Activated T-helper 2 cell treated with anti-CD3 and anti-CD28 coated beads, Interferon-gamma antibody, Interleukin-2, Interleukin-4, amounts not matched to agents 10 μg/mL and 5 μg/mL and 100 μg/mL, durations not matched to agents 14 hours and 24 hours and 36 hours (primary cell): ENCODE measurements at regions not wholly inside any gene's neighbourhood (a gene's known extent, or its start where the extent isn't known, plus 50 kb on each side); places are given as distances from the start of the nearest gene placed in this dataset.
"Not testable (repeated sequence)": the region's sequence is repeated elsewhere in the genome, so short reads cannot be mapped to it uniquely, and the experiment has no call there.

ENCODE experiments used
- DNase-seq: peaks from one replicate; pipeline ENCODE4 v3.0.0; 2021; ENCODE audit warnings: low spot score
- H3K27ac Mint-ChIP-seq: one replicate; pipeline ENCODE4 v1.8.0; 2021; ENCODE audit warnings: mixed read lengths
- H3K27me3 Mint-ChIP-seq: one replicate; pipeline ENCODE4 v1.8.0; 2021; ENCODE audit warnings: low read depth, mixed read lengths
- H3K36me3 Mint-ChIP-seq: one replicate; pipeline ENCODE4 v1.8.0; 2021; ENCODE audit warnings: low read depth, mixed read lengths
- H3K4me1 Mint-ChIP-seq: one replicate; pipeline ENCODE4 v1.8.0; 2021; ENCODE audit warnings: low read depth, mixed read lengths
- H3K4me3 Mint-ChIP-seq: one replicate; pipeline ENCODE4 v1.8.0; 2021; ENCODE audit warnings: low read depth, mild to moderate bottlenecking, moderate library complexity, mixed read lengths
- H3K9me3 Mint-ChIP-seq: one replicate; pipeline ENCODE4 v1.8.0; 2021; ENCODE audit warnings: mixed read lengths
- intact Hi-C: fragments of 100-400 bp; cut with micrococcal nuclease; formaldehyde crosslinking; loops from one replicate; pipeline ENCODE4 v1.15.1; 2023

- H3K9me3 Mint-ChIP-seq, intact Hi-C loops: not testable (repeated sequence)
Observed at GRCh38 chr7:6982375-6982774, 156.3 kb upstream of the CCZ1B start.

GRCh38 chr7:6986892-6987291 is 160.8 kb upstream of the CCZ1B start:
- H3K4me3 Mint-ChIP-seq, H3K27ac Mint-ChIP-seq, H3K4me1 Mint-ChIP-seq, H3K27me3 Mint-ChIP-seq, intact Hi-C loops, H3K36me3 Mint-ChIP-seq, DNase-seq, H3K9me3 Mint-ChIP-seq: not testable (repeated sequence)

More at GRCh38 chr7:6982375-6982774, 156.3 kb upstream of the CCZ1B start:
- H3K27ac Mint-ChIP-seq, H3K27me3 Mint-ChIP-seq, H3K4me1 Mint-ChIP-seq, H3K4me3 Mint-ChIP-seq, H3K36me3 Mint-ChIP-seq, DNase-seq: not testable (repeated sequence)

GRCh38 chr7:6988608-6989007 is 162.5 kb upstream of the CCZ1B start:
- H3K4me3 Mint-ChIP-seq, DNase-seq, H3K36me3 Mint-ChIP-seq, H3K27me3 Mint-ChIP-seq, H3K9me3 Mint-ChIP-seq, intact Hi-C loops, H3K27ac Mint-ChIP-seq, H3K4me1 Mint-ChIP-seq: not testable (repeated sequence)

- intact Hi-C loops, H3K9me3 Mint-ChIP-seq, H3K27ac Mint-ChIP-seq, H3K4me1 Mint-ChIP-seq, H3K27me3 Mint-ChIP-seq, H3K4me3 Mint-ChIP-seq, H3K36me3 Mint-ChIP-seq, DNase-seq: not testable (repeated sequence)
Observed at GRCh38 chr7:6989968-6990367, 163.9 kb upstream of the CCZ1B start.

- H3K27me3 Mint-ChIP-seq, intact Hi-C loops, H3K4me1 Mint-ChIP-seq, H3K36me3 Mint-ChIP-seq, H3K9me3 Mint-ChIP-seq, DNase-seq, H3K4me3 Mint-ChIP-seq, H3K27ac Mint-ChIP-seq: not testable (repeated sequence)
Observed at GRCh38 chr7:6990426-6991152, 164.5 kb upstream of the CCZ1B start.

- DNase-seq: peak; percentile 16
- H3K27ac Mint-ChIP-seq, H3K36me3 Mint-ChIP-seq, H3K9me3 Mint-ChIP-seq, intact Hi-C loops, H3K4me3 Mint-ChIP-seq, H3K27me3 Mint-ChIP-seq, H3K4me1 Mint-ChIP-seq: not testable (repeated sequence)
Observed at GRCh38 chr7:6991169-6991611, 165.1 kb upstream of the CCZ1B start.

- intact Hi-C loops, H3K4me1 Mint-ChIP-seq, H3K4me3 Mint-ChIP-seq, H3K27me3 Mint-ChIP-seq, H3K36me3 Mint-ChIP-seq, H3K9me3 Mint-ChIP-seq, H3K27ac Mint-ChIP-seq, DNase-seq: not testable (repeated sequence)
Observed at GRCh38 chr7:6991686-6992085, 165.6 kb upstream of the CCZ1B start.

GRCh38 chr7:6992133-6992532 is 166.1 kb upstream of the CCZ1B start:
- H3K27ac Mint-ChIP-seq, H3K36me3 Mint-ChIP-seq, H3K27me3 Mint-ChIP-seq, H3K4me3 Mint-ChIP-seq, H3K4me1 Mint-ChIP-seq, intact Hi-C loops, H3K9me3 Mint-ChIP-seq, DNase-seq: not testable (repeated sequence)

- H3K27me3 Mint-ChIP-seq, H3K4me1 Mint-ChIP-seq, H3K4me3 Mint-ChIP-seq, H3K27ac Mint-ChIP-seq, DNase-seq, H3K9me3 Mint-ChIP-seq, intact Hi-C loops, H3K36me3 Mint-ChIP-seq: not testable (repeated sequence)
Observed at GRCh38 chr7:6995026-6995425, 169.0 kb upstream of the CCZ1B start.

- H3K4me3 Mint-ChIP-seq, H3K4me1 Mint-ChIP-seq, DNase-seq, H3K9me3 Mint-ChIP-seq, H3K27me3 Mint-ChIP-seq, H3K27ac Mint-ChIP-seq, intact Hi-C loops, H3K36me3 Mint-ChIP-seq: not testable (repeated sequence)
Observed at GRCh38 chr7:6995493-6996289, 169.6 kb upstream of the CCZ1B start.

- H3K27ac Mint-ChIP-seq, intact Hi-C loops, DNase-seq, H3K36me3 Mint-ChIP-seq, H3K9me3 Mint-ChIP-seq, H3K4me3 Mint-ChIP-seq, H3K4me1 Mint-ChIP-seq: not testable (repeated sequence)
- peaks cover 15% of the 10 kb centered on the region for H3K27me3 Mint-ChIP-seq
Observed at GRCh38 chr7:6999067-6999666, 173.1 kb upstream of the CCZ1B start.

GRCh38 chr7:7002418-7003062 is 176.5 kb upstream of the CCZ1B start:
- Mint-ChIP-seq H3K4me3 (no peak overlapping the region), H3K27ac (no peak overlapping the region), H3K36me3 (no peaks in the 10 kb centered on the region), H3K9me3 (peaks cover 7% of the 10 kb centered on the region), H3K4me1 (no peaks in the 10 kb centered on the region), H3K27me3 (peaks cover 15% of the 10 kb centered on the region)
- intact Hi-C loops: no loop called here
- no peak for DNase-seq

- no peak overlapping the region for H3K27ac Mint-ChIP-seq
- H3K27me3 Mint-ChIP-seq: peaks cover 12% of the 10 kb centered on the region
- no peaks in the 10 kb centered on the region for H3K4me1 Mint-ChIP-seq
- intact Hi-C loops: no loop called here
- no peaks in the 10 kb centered on the region for H3K9me3 Mint-ChIP-seq
- no peak for DNase-seq
- H3K4me3 Mint-ChIP-seq: no peak overlapping the region
- H3K36me3 Mint-ChIP-seq: no peaks in the 10 kb centered on the region
Observed at GRCh38 chr7:7005303-7005702, 177.0 kb upstream of the C1GALT1 start.
